ENCODE measurements at regions not wholly inside any gene's neighbourhood (a gene's known extent, or its start where the extent isn't known, plus 50 kb on each side); places are given as distances from the start of the nearest gene placed in this dataset.

GRCh38 chr3:168497183-168497582 lies 401.5 kb upstream of the GOLIM4 start:
- DNase-seq, result no peak
- ChIA-PET CTCF (no interaction called here), POLR2A (no interaction called here)
- no peak overlapping the region for H3K27ac Mint-ChIP-seq
- no peak overlapping the region for H3K4me3 Mint-ChIP-seq
- no peaks in the 10 kb centered on the region for H3K9me3 Mint-ChIP-seq
- no peaks in the 10 kb centered on the region for H3K27me3 Mint-ChIP-seq
- H3K4me1 Mint-ChIP-seq (ENCODE audit: low read depth), result no peaks in the 10 kb centered on the region
- no peak for TF ChIP-seq CTCF (IDR thresholded peaks at IDR 0.05)
- no peaks in the 10 kb centered on the region for H3K36me3 Mint-ChIP-seq (ENCODE audit: low read depth)
- intact Hi-C loops (cut with micrococcal nuclease), result no loop called here
- no peak for ATAC-seq

- ChIA-PET POLR2A (no interaction called here), CTCF (no interaction called here)
- no peak for ATAC-seq
- no peaks in the 10 kb centered on the region for H3K9me3 Mint-ChIP-seq
- H3K27ac Mint-ChIP-seq, result no peak overlapping the region
- no peaks in the 10 kb centered on the region for H3K27me3 Mint-ChIP-seq
- no peak for TF ChIP-seq CTCF (IDR thresholded peaks at IDR 0.05)
- intact Hi-C loops (cut with micrococcal nuclease), result no loop called here
- DNase-seq, result no peak
- no peak overlapping the region for H3K4me3 Mint-ChIP-seq
- H3K4me1 Mint-ChIP-seq (ENCODE audit: low read depth), result no peaks in the 10 kb centered on the region
- no peaks in the 10 kb centered on the region for H3K36me3 Mint-ChIP-seq (ENCODE audit: low read depth)
Measured at GRCh38 chr3:168495932-168496331, 400.2 kb upstream of the GOLIM4 start.

GRCh38 chr3:168495270-168495669 lies 399.5 kb upstream of the GOLIM4 start:
- Mint-ChIP-seq H3K27ac (no peak overlapping the region), H3K9me3 (no peaks in the 10 kb centered on the region), H3K4me3 (no peak overlapping the region), H3K27me3 (no peaks in the 10 kb centered on the region), H3K4me1 (ENCODE audit: low read depth) (no peaks in the 10 kb centered on the region), H3K36me3 (ENCODE audit: low read depth) (no peaks in the 10 kb centered on the region)
- ATAC-seq, result no peak
- TF ChIP-seq CTCF (IDR thresholded peaks at IDR 0.05), result no peak
- POLR2A ChIA-PET, result no interaction called here
- DNase-seq, result no peak
- intact Hi-C loops (cut with micrococcal nuclease), result no loop called here
- CTCF ChIA-PET, result no interaction called here

- TF ChIP-seq CTCF (IDR thresholded peaks at IDR 0.05), result no peak
- Mint-ChIP-seq H3K9me3 (no peaks in the 10 kb centered on the region), H3K4me1 (ENCODE audit: low read depth) (no peaks in the 10 kb centered on the region), H3K4me3 (no peak overlapping the region), H3K36me3 (ENCODE audit: low read depth) (no peaks in the 10 kb centered on the region), H3K27ac (no peak overlapping the region), H3K27me3 (no peaks in the 10 kb centered on the region)
- ChIA-PET CTCF (no interaction called here), POLR2A (no interaction called here)
- ATAC-seq (no peak), DNase-seq (no peak)
- intact Hi-C loops (cut with micrococcal nuclease), result no loop called here
Measured at GRCh38 chr3:168493412-168494205, 397.9 kb upstream of the GOLIM4 start.

- intact Hi-C loops (cut with micrococcal nuclease), result no loop called here
- H3K27ac Mint-ChIP-seq, result no peak overlapping the region
- DNase-seq (no peak), ATAC-seq (no peak)
- H3K4me3 Mint-ChIP-seq, result no peak overlapping the region
- POLR2A ChIA-PET, result no interaction called here
- H3K9me3 Mint-ChIP-seq, result no peaks in the 10 kb centered on the region
- no peaks in the 10 kb centered on the region for H3K36me3 Mint-ChIP-seq (ENCODE audit: low read depth)
- CTCF ChIA-PET, result no interaction called here
- no peak for TF ChIP-seq CTCF (IDR thresholded peaks at IDR 0.05)
- H3K27me3 Mint-ChIP-seq, result no peaks in the 10 kb centered on the region
- H3K4me1 Mint-ChIP-seq (ENCODE audit: low read depth), result no peaks in the 10 kb centered on the region
Measured at GRCh38 chr3:168490981-168491380, 395.3 kb upstream of the GOLIM4 start.

All from activated CD8-positive, alpha-beta T cell treated with anti-CD3 and anti-CD28 coated beads for 36 hours (primary cell).